DOHH2 (cell line): ENCODE measurements at regions not wholly inside any gene's neighbourhood (a gene's known extent, or its start where the extent isn't known, plus 50 kb on each side); places are given as distances from the start of the nearest gene placed in this dataset.
"Not testable (repeated sequence)": the region's sequence is repeated elsewhere in the genome, so short reads cannot be mapped to it uniquely, and the experiment has no call there.

ENCODE experiments used
- H3F3A ChIP-seq: fragments of 200-600 bp; sonication (generic), shearing (Covaris generic); 2 replicates; pipeline ENCODE4 v1.6.0; 2016; ENCODE audit warnings: antibody characterized with exemption, mild to moderate bottlenecking; ENCODE audit not compliant: control insufficient read depth, insufficient read depth
- H3K27ac ChIP-seq: fragments of 200-600 bp; sonication (generic); 2 replicates; pipeline ENCODE4 v1.5.1; 2014; ENCODE audit warnings: low read depth, mild to moderate bottlenecking, low read length, moderate library complexity
- H3K27me3 ChIP-seq: fragments of 200-600 bp; sonication (generic); 2 replicates; pipeline ENCODE4 v1.6.1; 2014; ENCODE audit warnings: mild to moderate bottlenecking, low read length, mixed read lengths; ENCODE audit not compliant: control insufficient read depth
- H3K36me3 ChIP-seq: fragments of 200-600 bp; sonication (generic); 2 replicates; pipeline ENCODE4 v1.6.1; 2014; ENCODE audit warnings: mild to moderate bottlenecking, low read length, moderate library complexity, mixed read lengths; ENCODE audit not compliant: control insufficient read depth
- H3K4me1 ChIP-seq: fragments of 200-600 bp; sonication (generic); 2 replicates; pipeline ENCODE4 v1.6.1; 2014; ENCODE audit warnings: mild to moderate bottlenecking, low read length, mixed read lengths; ENCODE audit not compliant: control insufficient read depth
- H3K4me2 ChIP-seq: fragments of 200-600 bp; sonication (generic); 2 replicates; pipeline ENCODE4 v1.6.0; 2014; ENCODE audit warnings: mild to moderate bottlenecking, low read length, moderate library complexity
- H3K4me3 ChIP-seq: fragments of 200-600 bp; sonication (generic); 2 replicates; pipeline ENCODE4 v1.5.1; 2014; ENCODE audit warnings: mild to moderate bottlenecking, low read length, mixed read lengths
- H3K79me2 ChIP-seq: fragments of 200-600 bp; sonication (generic); 2 replicates; pipeline ENCODE4 v1.6.1; 2014; ENCODE audit warnings: mild to moderate bottlenecking, low read length, mixed read lengths; ENCODE audit not compliant: control insufficient read depth
- H3K9me2 ChIP-seq: fragments of 200-600 bp; sonication (generic); replicated peaks from 2 replicates; pipeline ENCODE4 v1.6.1; 2014; ENCODE audit warnings: mild to moderate bottlenecking, low read length, mixed read lengths; ENCODE audit not compliant: control insufficient read depth
- H3K9me3 ChIP-seq: fragments of 200-600 bp; sonication (generic); 2 replicates; pipeline ENCODE4 v1.6.1; 2014; ENCODE audit warnings: antibody characterized with exemption, low read length, mixed read lengths; ENCODE audit not compliant: control insufficient read depth, insufficient read depth
- H4K20me1 ChIP-seq: fragments of 200-600 bp; sonication (generic); 2 replicates; pipeline ENCODE4 v1.6.0; 2014; ENCODE audit warnings: low read depth, mild to moderate bottlenecking, antibody characterized with exemption, low read length, moderate library complexity; ENCODE audit not compliant: control insufficient read depth, insufficient read depth
- CTCF ChIP-seq: fragments of 200-600 bp; sonication (generic); IDR thresholded peaks from one replicate; pipeline ENCODE4 v1.5.1; 2014; ENCODE audit warnings: antibody characterized with exemption, mild to moderate bottlenecking, low read depth, low read length; ENCODE audit not compliant: poor library complexity, severe bottlenecking
- EZH2phosphoT487 ChIP-seq: fragments of 200-600 bp; sonication (generic); IDR thresholded peaks from 2 replicates; pipeline ENCODE4 v1.6.1; 2017; ENCODE audit warnings: borderline replicate concordance, mild to moderate bottlenecking, antibody characterized with exemption, low read length, moderate library complexity, mixed read lengths

- no peaks in the 10 kb centered on the region; the same call in 1 of the 2 replicates for H3K9me3 ChIP-seq
- no peaks in the 10 kb centered on the region for H3K9me2 ChIP-seq
- no peaks in the 10 kb centered on the region for H3K79me2 ChIP-seq
- H3K4me1 ChIP-seq = no peaks in the 10 kb centered on the region
- H3K27ac ChIP-seq = no peak overlapping the region
- no peak overlapping the region for H3K4me3 ChIP-seq
- TF ChIP-seq CTCF (no peak), EZH2phosphoT487 (no peak)
- no peaks in the 10 kb centered on the region for H4K20me1 ChIP-seq
- H3F3A ChIP-seq = no peaks in the 10 kb centered on the region
- H3K36me3 ChIP-seq = no peaks in the 10 kb centered on the region
- no peaks in the 10 kb centered on the region for H3K27me3 ChIP-seq
- H3K4me2 ChIP-seq = no peak overlapping the region
Measured at GRCh38 chr2:117027646-117028045, 786.8 kb upstream of the DDX18 start.

- not testable (repeated sequence) for H3K4me2 ChIP-seq, H3K36me3 ChIP-seq, H3K27ac ChIP-seq, H3K4me1 ChIP-seq, H4K20me1 ChIP-seq, H3K27me3 ChIP-seq, H3K9me2 ChIP-seq, H3K79me2 ChIP-seq, H3K4me3 ChIP-seq, H3K9me3 ChIP-seq, H3F3A ChIP-seq
Measured at GRCh38 chr2:117028708-117029107, 785.8 kb upstream of the DDX18 start.

GRCh38 chr2:117055499-117056375 lies 758.8 kb upstream of the DDX18 start:
- Histone ChIP-seq H3K4me3 (no peak overlapping the region), H3K4me2 (no peak overlapping the region)

More at GRCh38 chr2:117055499-117056375, 758.8 kb upstream of the DDX18 start:
- no peaks in the 10 kb centered on the region for H3K4me1 ChIP-seq
- H3K9me2 ChIP-seq = no peaks in the 10 kb centered on the region
- no peaks in the 10 kb centered on the region for H3F3A ChIP-seq
- H3K27me3 ChIP-seq = no peaks in the 10 kb centered on the region
- H3K36me3 ChIP-seq = no peaks in the 10 kb centered on the region
- no peaks in the 10 kb centered on the region for H3K9me3 ChIP-seq
- no peaks in the 10 kb centered on the region for H4K20me1 ChIP-seq
- TF ChIP-seq EZH2phosphoT487 = no peak
- TF ChIP-seq CTCF = no peak
- no peaks in the 10 kb centered on the region for H3K79me2 ChIP-seq
- H3K27ac ChIP-seq = no peak overlapping the region
